GM21367 (cell line): ENCODE measurements at regions not wholly inside any gene's neighbourhood (a gene's known extent, or its start where the extent isn't known, plus 50 kb on each side); places are given as distances from the start of the nearest gene placed in this dataset.
"Not testable (repeated sequence)": the region's sequence is repeated elsewhere in the genome, so short reads cannot be mapped to it uniquely, and the experiment has no call there.

Experiments used
- ATAC-seq: cut with Tn5 transposase; IDR thresholded peaks from one replicate; pipeline ENCODE4 v1.9.1; 2021; ENCODE audit not compliant: unreplicated experiment

- no peak for ATAC-seq
These were observed 109.9 kb upstream of the ADO start for GRCh38 chr10:62694537-62695126.

- no peak for ATAC-seq
These were observed 107.7 kb upstream of the ADO start for GRCh38 chr10:62696798-62697197.

GRCh38 chr10:62699148-62699547, 105.4 kb upstream of the ADO start:
- no peak for ATAC-seq

- not testable (repeated sequence) for ATAC-seq
These were observed 100.4 kb upstream of the ADO start for GRCh38 chr10:62704121-62704520.

- no peak for ATAC-seq
These were observed 98.7 kb upstream of the ADO start for GRCh38 chr10:62705789-62706188.

- ATAC-seq, result peak; percentile 70
These were observed 96.7 kb upstream of the ADO start for GRCh38 chr10:62707810-62708209.

GRCh38 chr10:62708569-62708968, 96.0 kb upstream of the ADO start:
- peak; percentile 38 for ATAC-seq

GRCh38 chr10:62709200-62709599, 95.3 kb upstream of the ADO start:
- ATAC-seq, result no peak

- no peak for ATAC-seq
These were observed 94.3 kb upstream of the ADO start for GRCh38 chr10:62710182-62710581.

- ATAC-seq, result no peak
These were observed 89.1 kb upstream of the ADO start for GRCh38 chr10:62715383-62715782.

- no peak for ATAC-seq
These were observed 85.9 kb upstream of the ADO start for GRCh38 chr10:62718585-62718984.

- ATAC-seq, result no peak
These were observed 85.5 kb upstream of the ADO start for GRCh38 chr10:62719061-62719460.

- no peak for ATAC-seq
These were observed 82.8 kb upstream of the ADO start for GRCh38 chr10:62721687-62722086.

- no peak for ATAC-seq
These were observed 81.1 kb upstream of the ADO start for GRCh38 chr10:62723375-62723774.

GRCh38 chr10:62724465-62724864, 80.1 kb upstream of the ADO start:
- ATAC-seq, result no peak

- peak; percentile 60 for ATAC-seq
These were observed 78.4 kb upstream of the ADO start for GRCh38 chr10:62726142-62726541.

- no peak for ATAC-seq
These were observed 77.9 kb upstream of the ADO start for GRCh38 chr10:62726638-62727037.

GRCh38 chr10:62727934-62728333, 76.6 kb upstream of the ADO start:
- ATAC-seq, result no peak

GRCh38 chr10:62728479-62728878, 76.0 kb upstream of the ADO start:
- ATAC-seq, result no peak

GRCh38 chr10:62732841-62733653, 71.5 kb upstream of the ADO start:
- peak; percentile 81 for ATAC-seq

- ATAC-seq, result no peak
These were observed 70.7 kb upstream of the ADO start for GRCh38 chr10:62733654-62734293.

GRCh38 chr10:62734781-62735463, 69.6 kb upstream of the ADO start:
- ATAC-seq, result no peak
